Suprapubic skin (tissue), 3 donors: ENCODE measurements at regions not wholly inside any gene's neighbourhood (a gene's known extent, or its start where the extent isn't known, plus 50 kb on each side); places are given as distances from the start of the nearest gene placed in this dataset.

Experiments
- EP300 ChIP-seq: sonication (generic); formaldehyde crosslinking; IDR thresholded peaks from one replicate; pipeline ENCODE4 v1.6.1; 2017; ENCODE audit warnings: antibody characterized with exemption
- POLR2A ChIP-seq, 2 donors: fragments of 450-650 bp; IDR thresholded peaks; one replicate each; pipeline ENCODE4 v1.6.1; 2017; ENCODE audit warnings: antibody characterized with exemption in 2 of 2, mild to moderate bottlenecking in 2 of 2, moderate library complexity in 2 of 2
- TF ChIP-seq, protein P1 (sequence below), 2 donors: fragments of 200-600 bp in 1 of 2; fragments of 450-650 bp in 1 of 2; sonication (generic) in 1 of 2; IDR thresholded peaks; one replicate each; pipeline ENCODE4 v1.5.1; 2016 to 2019; ENCODE audit warnings: antibody characterized with exemption in 2 of 2, mild to moderate bottlenecking in 1 of 2, moderate library complexity in 1 of 2

DNA sequence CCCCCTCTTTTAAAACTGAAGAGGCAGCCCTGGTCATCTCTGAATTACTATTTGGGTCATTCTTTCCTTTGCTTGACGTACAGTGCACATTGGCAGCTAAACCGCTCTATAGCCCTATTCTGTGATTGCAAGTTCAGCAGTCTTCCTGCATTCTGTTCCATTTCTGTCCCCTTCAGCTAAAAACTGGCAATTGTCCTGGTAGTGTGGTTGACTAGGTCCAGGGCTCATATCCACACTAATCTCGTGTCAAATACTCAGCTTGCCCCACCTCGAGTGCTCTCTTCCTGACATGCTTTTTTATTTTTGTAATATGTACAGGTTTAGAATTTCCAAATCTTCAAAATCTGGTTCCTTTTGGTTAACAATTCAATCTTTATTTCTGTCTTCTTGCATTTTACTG lies 282.1 kb downstream of the THBS2 start:
- TF ChIP-seq, protein P1, sequence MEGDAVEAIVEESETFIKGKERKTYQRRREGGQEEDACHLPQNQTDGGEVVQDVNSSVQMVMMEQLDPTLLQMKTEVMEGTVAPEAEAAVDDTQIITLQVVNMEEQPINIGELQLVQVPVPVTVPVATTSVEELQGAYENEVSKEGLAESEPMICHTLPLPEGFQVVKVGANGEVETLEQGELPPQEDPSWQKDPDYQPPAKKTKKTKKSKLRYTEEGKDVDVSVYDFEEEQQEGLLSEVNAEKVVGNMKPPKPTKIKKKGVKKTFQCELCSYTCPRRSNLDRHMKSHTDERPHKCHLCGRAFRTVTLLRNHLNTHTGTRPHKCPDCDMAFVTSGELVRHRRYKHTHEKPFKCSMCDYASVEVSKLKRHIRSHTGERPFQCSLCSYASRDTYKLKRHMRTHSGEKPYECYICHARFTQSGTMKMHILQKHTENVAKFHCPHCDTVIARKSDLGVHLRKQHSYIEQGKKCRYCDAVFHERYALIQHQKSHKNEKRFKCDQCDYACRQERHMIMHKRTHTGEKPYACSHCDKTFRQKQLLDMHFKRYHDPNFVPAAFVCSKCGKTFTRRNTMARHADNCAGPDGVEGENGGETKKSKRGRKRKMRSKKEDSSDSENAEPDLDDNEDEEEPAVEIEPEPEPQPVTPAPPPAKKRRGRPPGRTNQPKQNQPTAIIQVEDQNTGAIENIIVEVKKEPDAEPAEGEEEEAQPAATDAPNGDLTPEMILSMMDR (IDR thresholded peaks at IDR 0.05), result no peak
- TF ChIP-seq EP300, result no peak
- no peak for TF ChIP-seq POLR2A (IDR thresholded peaks at IDR 0.05)
